GM10248 (cell line): ENCODE measurements at regions not wholly inside any gene's neighbourhood (a gene's known extent, or its start where the extent isn't known, plus 50 kb on each side); places are given as distances from the start of the nearest gene placed in this dataset.

Source experiments
- CTCF ChIA-PET: fragments of 300-600 bp; sonication (Branson Sonifier 250); formaldehyde crosslinking; extraction: SDS; loops from one replicate; lab custom pipeline; 2021; ENCODE audit warnings: antibody characterized with exemption; lab: Yijun Ruan, JAX
- POLR2A ChIA-PET: fragments of 350-650 bp; sonication (Branson Sonifier 250); formaldehyde crosslinking; extraction: SDS; loops from one replicate; lab custom pipeline; 2020; ENCODE audit warnings: antibody characterized with exemption; lab: Yijun Ruan, JAX
- DNase-seq: peaks from one replicate; pipeline ENCODE4 v3.0.0; 2012; ENCODE audit errors: extremely low spot score
- TF ChIP-seq, protein P1 (sequence below): IDR thresholded peaks from 2 replicates; pipeline ENCODE4 v1.5.1; 2012; ENCODE audit warnings: mild to moderate bottlenecking, low read depth; ENCODE audit errors: extremely low read depth, missing control alignments, control extremely low read depth

DNA sequence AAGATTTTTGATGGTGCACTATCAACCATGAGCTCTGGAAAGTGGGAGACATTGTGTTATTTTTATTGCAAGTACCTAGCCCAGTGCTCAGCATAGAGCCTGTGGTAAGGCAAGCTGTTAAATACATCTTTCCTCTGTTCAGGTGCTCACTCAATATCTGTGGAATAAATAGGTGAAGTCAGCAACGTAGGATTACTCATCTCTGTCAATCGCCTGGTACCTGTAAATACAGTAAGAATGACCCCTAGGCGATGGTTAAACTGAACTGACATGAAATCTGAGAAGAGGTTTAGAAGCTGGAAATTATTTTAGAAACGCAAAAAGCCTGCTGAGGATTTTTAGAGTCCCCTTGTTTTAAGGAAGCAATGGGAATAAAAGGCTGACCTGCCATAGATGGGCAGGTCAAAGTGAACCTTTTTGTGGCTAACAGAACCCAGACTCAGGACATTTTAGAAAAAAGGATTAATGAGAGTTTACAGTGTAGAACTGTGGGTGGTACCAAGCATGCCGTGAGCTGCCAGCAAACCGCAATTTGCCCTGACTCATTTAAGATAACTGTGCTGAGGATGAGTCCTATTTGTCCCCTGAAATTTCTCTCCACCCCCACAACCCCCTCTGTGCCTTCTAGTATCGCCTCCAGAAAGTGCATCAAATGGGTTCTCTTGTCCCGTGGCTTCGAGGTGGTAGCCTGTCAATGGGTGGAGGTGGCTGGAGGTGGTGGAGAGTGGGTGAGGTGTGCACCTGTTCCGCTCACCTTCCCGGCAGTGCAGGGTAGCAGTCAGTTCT lies 375.1 kb downstream of the MED10 start:
- TF ChIP-seq, protein P1, sequence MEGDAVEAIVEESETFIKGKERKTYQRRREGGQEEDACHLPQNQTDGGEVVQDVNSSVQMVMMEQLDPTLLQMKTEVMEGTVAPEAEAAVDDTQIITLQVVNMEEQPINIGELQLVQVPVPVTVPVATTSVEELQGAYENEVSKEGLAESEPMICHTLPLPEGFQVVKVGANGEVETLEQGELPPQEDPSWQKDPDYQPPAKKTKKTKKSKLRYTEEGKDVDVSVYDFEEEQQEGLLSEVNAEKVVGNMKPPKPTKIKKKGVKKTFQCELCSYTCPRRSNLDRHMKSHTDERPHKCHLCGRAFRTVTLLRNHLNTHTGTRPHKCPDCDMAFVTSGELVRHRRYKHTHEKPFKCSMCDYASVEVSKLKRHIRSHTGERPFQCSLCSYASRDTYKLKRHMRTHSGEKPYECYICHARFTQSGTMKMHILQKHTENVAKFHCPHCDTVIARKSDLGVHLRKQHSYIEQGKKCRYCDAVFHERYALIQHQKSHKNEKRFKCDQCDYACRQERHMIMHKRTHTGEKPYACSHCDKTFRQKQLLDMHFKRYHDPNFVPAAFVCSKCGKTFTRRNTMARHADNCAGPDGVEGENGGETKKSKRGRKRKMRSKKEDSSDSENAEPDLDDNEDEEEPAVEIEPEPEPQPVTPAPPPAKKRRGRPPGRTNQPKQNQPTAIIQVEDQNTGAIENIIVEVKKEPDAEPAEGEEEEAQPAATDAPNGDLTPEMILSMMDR: no peak
- POLR2A ChIA-PET: no interaction called here
- DNase-seq: no peak
- CTCF ChIA-PET: interaction anchor here (1.5 to 1.9 kb wide), 2 partner anchors 14 to 21 kb away, joined by 5 read pairs; no protein-coding TSS in a partner anchor

DNA sequence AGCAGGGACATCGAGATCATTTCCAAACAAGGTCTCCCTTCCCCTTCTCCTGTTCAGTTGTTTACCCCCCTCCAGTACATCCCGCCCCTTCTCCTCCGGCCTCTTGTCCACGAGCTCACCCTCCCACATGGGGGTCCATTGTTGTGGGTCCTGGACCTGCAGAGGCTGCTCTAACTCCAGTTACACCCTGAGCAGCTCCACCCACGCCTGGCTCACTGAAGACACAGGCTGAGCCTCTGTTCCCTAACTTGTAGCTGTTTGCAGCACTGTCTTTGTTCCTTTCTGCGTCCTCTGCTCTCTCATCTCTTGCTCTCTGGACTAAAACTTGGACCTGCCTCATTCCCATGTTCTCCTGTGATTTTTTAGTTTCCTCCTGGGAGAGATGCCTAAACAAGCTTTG lies 377.5 kb downstream of the MED10 start:
- TF ChIP-seq, protein P1: no peak
- no peak for DNase-seq
- POLR2A ChIA-PET: no interaction called here
- CTCF ChIA-PET: interaction anchor here (1.2 kb wide), 2 partner anchors 11 to 78 kb away, joined by 3 read pairs; no protein-coding TSS in a partner anchor

DNA sequence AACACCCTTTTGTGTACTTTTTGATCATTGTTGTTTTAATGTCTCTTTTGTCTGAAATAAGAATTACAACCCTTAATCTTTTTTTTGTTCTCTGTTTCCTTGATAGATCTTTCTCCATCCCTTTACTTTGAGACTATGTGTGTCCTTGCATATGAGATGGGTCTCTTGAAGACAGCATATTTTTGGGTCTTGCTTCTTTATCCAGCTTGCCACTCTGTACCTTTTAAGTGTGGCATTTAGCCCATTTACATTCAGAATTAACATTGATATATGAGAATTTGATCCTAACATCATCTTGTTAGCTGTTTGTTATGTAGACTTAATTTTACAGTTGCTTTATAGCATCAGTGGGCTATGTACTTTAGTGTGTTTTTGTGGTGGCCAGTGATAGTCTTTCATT lies 382.5 kb downstream of the MED10 start:
- no peak for DNase-seq
- TF ChIP-seq, protein P1: no peak
- POLR2A ChIA-PET: no interaction called here
- CTCF ChIA-PET: interaction anchor here (1.0 kb wide), 1 partner anchor 14 kb away, joined by 4 read pairs; no protein-coding TSS in a partner anchor

DNA sequence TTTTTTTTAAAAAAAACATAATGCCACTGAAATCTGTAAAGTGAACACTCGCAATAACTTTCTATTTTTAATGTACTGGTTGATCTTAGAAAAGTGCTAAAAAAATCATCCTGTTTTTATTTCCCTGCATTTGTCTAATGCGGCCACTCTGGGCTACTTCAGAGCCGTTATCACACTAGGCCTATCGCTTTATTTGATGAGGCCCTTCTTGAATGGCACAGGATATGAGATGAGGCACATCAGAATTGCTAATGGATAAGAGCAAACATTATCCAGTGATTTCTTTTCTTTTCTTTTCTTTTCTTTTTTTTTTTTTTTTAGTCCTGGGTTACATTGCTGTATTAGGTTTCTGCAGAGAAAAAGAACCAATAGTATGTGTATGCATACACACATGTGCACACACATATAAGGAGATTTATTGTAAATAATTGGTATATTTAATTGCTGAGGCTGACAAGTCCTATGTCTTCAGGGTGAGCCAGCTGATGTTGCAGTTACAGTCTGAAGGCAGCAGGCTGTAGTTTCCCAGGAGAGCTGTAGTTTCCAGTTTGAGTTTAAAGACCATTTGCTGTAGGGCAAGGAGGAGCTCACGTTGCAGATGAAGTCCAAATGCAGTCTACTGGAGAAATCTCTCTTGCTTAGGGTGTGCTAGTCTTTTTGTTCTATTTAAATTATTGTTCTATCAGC lies 391.7 kb downstream of the MED10 start:
- no peak for DNase-seq
- ChIA-PET POLR2A (no interaction called here), CTCF (no interaction called here)
- TF ChIP-seq, protein P1: no peak

GRCh38 chr5:5985332-5985731 lies 393.0 kb downstream of the MED10 start:
- DNase-seq: no peak
- POLR2A ChIA-PET: no interaction called here
- TF ChIP-seq, protein P1: no peak
- CTCF ChIA-PET: no interaction called here

DNA sequence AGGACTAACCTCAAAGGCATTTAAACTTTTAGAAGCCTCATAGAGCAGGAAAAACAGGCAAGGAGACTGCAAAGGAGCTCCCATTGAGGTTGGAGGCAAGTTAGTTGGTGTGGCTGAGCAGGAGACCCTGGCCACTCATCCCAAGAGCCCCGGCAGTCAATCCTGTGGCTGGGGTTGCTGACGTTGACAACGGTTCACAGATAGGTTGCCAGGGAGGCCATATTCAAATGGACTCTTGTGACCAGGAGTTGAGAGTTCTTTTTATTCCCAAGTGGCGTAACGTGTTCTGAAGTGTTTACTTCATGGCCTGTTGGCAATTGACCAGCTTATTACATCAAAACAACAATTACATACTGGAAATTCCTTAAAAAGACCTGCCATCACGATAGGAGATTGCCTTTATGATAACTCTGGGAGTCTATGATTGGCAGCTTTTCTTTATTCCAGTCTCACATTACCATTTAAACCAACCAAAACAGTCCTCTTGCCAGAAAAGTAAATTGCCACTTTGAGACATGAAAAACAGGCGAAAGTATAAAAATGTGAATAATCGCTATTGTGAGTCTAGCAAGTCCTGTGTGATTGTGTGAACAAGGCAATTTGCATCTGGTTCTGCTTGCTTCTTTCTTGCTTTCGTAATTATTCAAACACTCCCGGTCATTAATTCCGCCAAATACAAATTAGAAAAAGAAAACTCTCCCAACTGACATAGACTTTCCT lies 394.9 kb downstream of the MED10 start:
- DNase-seq: no peak
- ChIA-PET CTCF (interaction anchor here (1.2 kb wide), 1 partner anchor 10 kb away, joined by 3 read pairs; no protein-coding TSS in a partner anchor), POLR2A (no interaction called here)
- TF ChIP-seq, protein P1: no peak
